GM06990 (cell line): ENCODE measurements at regions not wholly inside any gene's neighbourhood (a gene's known extent, or its start where the extent isn't known, plus 50 kb on each side); places are given as distances from the start of the nearest gene placed in this dataset.

Source experiments
- DNase-seq: peaks from one replicate; pipeline ENCODE4 v3.0.0-alpha.2; 2011; ENCODE audit not compliant: insufficient read length; ENCODE audit errors: extremely low read depth
- H3K27me3 ChIP-seq: replicated peaks from 2 replicates; pipeline ENCODE4 v1.6.0; 2011; ENCODE audit warnings: low read length; ENCODE audit not compliant: control insufficient read depth, insufficient read depth
- H3K36me3 ChIP-seq: 2 replicates; pipeline ENCODE4 v1.5.1; 2011; ENCODE audit warnings: low read length; ENCODE audit not compliant: control insufficient read depth, insufficient read depth
- H3K4me3 ChIP-seq: replicated peaks from 2 replicates; pipeline ENCODE4 v1.5.1; 2011; ENCODE audit warnings: low read depth, mild to moderate bottlenecking, control low read depth, low read length
- CTCF ChIP-seq: IDR thresholded peaks from 2 replicates; pipeline ENCODE4 v1.5.1; 2011; ENCODE audit warnings: low read length, control low read depth, mild to moderate bottlenecking, inconsistent platforms; ENCODE audit not compliant: insufficient read depth, poor library complexity, severe bottlenecking

- TF ChIP-seq CTCF: no peak
- no peak overlapping the region for H3K4me3 ChIP-seq
- no peaks in the 10 kb centered on the region for H3K36me3 ChIP-seq
- no peak for DNase-seq
- no peaks in the 10 kb centered on the region for H3K27me3 ChIP-seq
Measured at GRCh38 chr6:74534465-74535211, 671.2 kb downstream of the COL12A1 start.

- Histone ChIP-seq H3K36me3 (no peaks in the 10 kb centered on the region), H3K27me3 (no peaks in the 10 kb centered on the region), H3K4me3 (no peak overlapping the region)
- no peak for DNase-seq
- no peak for TF ChIP-seq CTCF
Measured at GRCh38 chr6:74519163-74519562, 686.7 kb downstream of the COL12A1 start.

- no peak for TF ChIP-seq CTCF
- Histone ChIP-seq H3K36me3 (no peaks in the 10 kb centered on the region), H3K27me3 (no peaks in the 10 kb centered on the region), H3K4me3 (no peak overlapping the region)
- DNase-seq: no peak
Measured at GRCh38 chr6:74518035-74518434, 687.8 kb downstream of the COL12A1 start.

GRCh38 chr6:74510878-74511277 is 695.0 kb downstream of the COL12A1 start:
- DNase-seq: no peak
- Histone ChIP-seq H3K36me3 (no peaks in the 10 kb centered on the region), H3K4me3 (no peak overlapping the region), H3K27me3 (no peaks in the 10 kb centered on the region)
- TF ChIP-seq CTCF: no peak

GRCh38 chr6:74507649-74508048 is 698.2 kb downstream of the COL12A1 start:
- DNase-seq: no peak
- TF ChIP-seq CTCF: no peak
- Histone ChIP-seq H3K27me3 (no peaks in the 10 kb centered on the region), H3K36me3 (no peaks in the 10 kb centered on the region), H3K4me3 (no peak overlapping the region)

GRCh38 chr6:74505391-74505790 is 700.5 kb downstream of the COL12A1 start:
- no peaks in the 10 kb centered on the region for H3K36me3 ChIP-seq

More at GRCh38 chr6:74505391-74505790, 700.5 kb downstream of the COL12A1 start:
- DNase-seq: no peak
- Histone ChIP-seq H3K27me3 (no peaks in the 10 kb centered on the region), H3K4me3 (no peak overlapping the region)
- TF ChIP-seq CTCF: no peak
